ENCODE measurements at regions not wholly inside any gene's neighbourhood (a gene's known extent, or its start where the extent isn't known, plus 50 kb on each side); places are given as distances from the start of the nearest gene placed in this dataset.
A peak's percentile ranks its signal among the peaks of the same experiment; 100 is the strongest.

DNA sequence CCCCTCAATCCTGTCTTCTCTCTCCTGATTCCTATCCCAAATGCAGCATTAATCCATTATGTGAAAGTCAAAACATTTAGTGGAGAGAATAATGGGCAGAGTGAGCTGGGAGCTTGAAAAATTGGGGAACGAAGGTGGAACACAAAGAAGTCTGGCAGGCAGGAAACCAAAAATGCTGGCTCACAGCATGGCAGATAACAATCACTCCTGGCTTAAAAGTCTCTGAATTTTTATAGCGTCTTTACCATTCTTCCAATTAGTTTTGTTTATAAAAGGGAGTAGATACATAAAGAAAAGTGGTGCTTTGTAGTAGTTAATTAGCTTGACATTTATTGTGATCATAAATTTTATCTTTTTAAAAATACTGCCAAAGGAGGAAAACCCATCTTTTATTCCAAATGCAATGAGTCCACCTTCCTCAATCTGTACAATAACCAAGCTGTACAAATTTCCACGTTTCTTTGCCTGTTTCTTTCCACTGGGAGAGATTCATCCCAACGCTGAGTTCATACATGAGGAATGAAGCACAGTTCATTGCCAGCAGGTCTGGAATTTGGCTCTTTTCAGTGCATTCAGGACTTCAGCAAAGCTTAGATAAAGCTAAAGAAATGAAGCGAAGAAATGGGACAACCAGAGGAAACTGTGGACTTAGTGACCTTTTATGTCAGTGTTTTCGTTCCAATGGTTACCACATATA, 174.7 kb downstream of the HMHB1 start:
- H3K27ac ChIP-seq (ENCODE audit: low read depth, low read length, poor library complexity, severe bottlenecking) = no peak overlapping the region
- no peak for TF ChIP-seq EZH2 (IDR thresholded peaks at IDR 0.05; ENCODE audit: borderline replicate concordance, low read depth, low read length, poor library complexity, severe bottlenecking)
- no peak for TF ChIP-seq CTCF (conservative IDR thresholded peaks at IDR 0.05; ENCODE audit: low read depth, low read length)
- peaks cover 8% of the 10 kb centered on the region for H3K4me1 ChIP-seq (ENCODE audit: insufficient read depth, low read length, poor library complexity, severe bottlenecking)
- intact Hi-C loops (cut with micrococcal nuclease; ENCODE audit: unreplicated experiment) = no loop called here
- H3K9me3 ChIP-seq (ENCODE audit: low read depth, low read length, poor library complexity, severe bottlenecking) = no peaks in the 10 kb centered on the region
- POLR2A ChIA-PET (ENCODE audit: low non-redundant PET) = no interaction called here
- no peaks in the 10 kb centered on the region for H3K36me3 ChIP-seq (ENCODE audit: insufficient read depth, low read length, poor library complexity, severe bottlenecking)
- H3K4me3 ChIP-seq (ENCODE audit: low read depth, low read length, poor library complexity, severe bottlenecking) = no peak overlapping the region
- H3K27me3 ChIP-seq (replicated peaks; ENCODE audit: insufficient read depth, low read depth, low read length, poor library complexity) = no peaks in the 10 kb centered on the region
- BruUV-seq (replicated peaks) = no TSS peak
- DNase-seq (ENCODE audit: low spot score) = peak; percentile 32
- CTCF ChIA-PET = no interaction called here

DNA sequence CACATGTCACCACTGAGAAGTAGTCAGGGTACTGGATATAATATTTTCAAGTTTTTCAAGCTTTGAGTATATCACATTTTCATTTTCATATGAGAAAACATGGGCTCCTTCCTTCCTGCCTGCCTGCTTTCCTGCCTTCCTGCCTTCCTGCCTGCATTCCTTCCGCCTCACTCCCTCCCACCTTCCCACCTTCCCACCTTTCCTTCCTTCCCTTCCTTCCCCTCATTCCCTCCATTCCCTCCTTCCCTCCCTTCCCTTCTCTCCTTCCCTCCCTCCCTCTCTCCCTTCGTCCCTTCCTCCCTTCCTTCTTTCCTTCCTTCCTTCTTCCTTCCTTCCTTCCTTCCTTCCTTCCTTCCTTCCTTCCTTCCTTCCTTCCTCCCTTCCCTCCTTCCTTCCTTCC, 175.3 kb downstream of the HMHB1 start:
- H3K4me3 ChIP-seq (ENCODE audit: low read depth, low read length, poor library complexity, severe bottlenecking) = no peak overlapping the region
- H3K27me3 ChIP-seq (replicated peaks; ENCODE audit: insufficient read depth, low read depth, low read length, poor library complexity) = no peaks in the 10 kb centered on the region
- no peak overlapping the region for H3K27ac ChIP-seq (ENCODE audit: low read depth, low read length, poor library complexity, severe bottlenecking)
- H3K36me3 ChIP-seq (ENCODE audit: insufficient read depth, low read length, poor library complexity, severe bottlenecking) = no peaks in the 10 kb centered on the region
- ChIA-PET CTCF (no interaction called here), POLR2A (ENCODE audit: low non-redundant PET) (no interaction called here)
- no peak for TF ChIP-seq CTCF (conservative IDR thresholded peaks at IDR 0.05; ENCODE audit: low read depth, low read length)
- TF ChIP-seq EZH2 (IDR thresholded peaks at IDR 0.05; ENCODE audit: borderline replicate concordance, low read depth, low read length, poor library complexity, severe bottlenecking) = no peak
- no peaks in the 10 kb centered on the region for H3K9me3 ChIP-seq (ENCODE audit: low read depth, low read length, poor library complexity, severe bottlenecking)
- intact Hi-C loops (cut with micrococcal nuclease; ENCODE audit: unreplicated experiment) = no loop called here
- DNase-seq (ENCODE audit: low spot score) = no peak
- BruUV-seq (replicated peaks) = no TSS peak
- H3K4me1 ChIP-seq (ENCODE audit: insufficient read depth, low read length, poor library complexity, severe bottlenecking) = peaks cover 8% of the 10 kb centered on the region

GRCh38 chr5:143987751-143988560, 176.0 kb downstream of the HMHB1 start:
- H3K27ac ChIP-seq (ENCODE audit: low read depth, low read length, poor library complexity, severe bottlenecking) = no peak overlapping the region
- no peak for TF ChIP-seq EZH2 (IDR thresholded peaks at IDR 0.05; ENCODE audit: borderline replicate concordance, low read depth, low read length, poor library complexity, severe bottlenecking)
- no peak for TF ChIP-seq CTCF (conservative IDR thresholded peaks at IDR 0.05; ENCODE audit: low read depth, low read length)
- no peak overlapping the region for H3K4me3 ChIP-seq (ENCODE audit: low read depth, low read length, poor library complexity, severe bottlenecking)
- H3K4me1 ChIP-seq (ENCODE audit: insufficient read depth, low read length, poor library complexity, severe bottlenecking) = peaks cover 8% of the 10 kb centered on the region
- H3K27me3 ChIP-seq (replicated peaks; ENCODE audit: insufficient read depth, low read depth, low read length, poor library complexity) = no peaks in the 10 kb centered on the region
- intact Hi-C loops (cut with micrococcal nuclease; ENCODE audit: unreplicated experiment) = no loop called here
- no TSS peak for BruUV-seq (replicated peaks)
- no peak for DNase-seq (ENCODE audit: low spot score)
- POLR2A ChIA-PET (ENCODE audit: low non-redundant PET) = no interaction called here
- no peaks in the 10 kb centered on the region for H3K9me3 ChIP-seq (ENCODE audit: low read depth, low read length, poor library complexity, severe bottlenecking)
- no peaks in the 10 kb centered on the region for H3K36me3 ChIP-seq (ENCODE audit: insufficient read depth, low read length, poor library complexity, severe bottlenecking)
- CTCF ChIA-PET = no interaction called here
